Activated naive CD8-positive, alpha-beta T cell treated with anti-CD3 and anti-CD28 coated beads, Interleukin-2, amount 50 U/mL, for 24 hours (primary cell): ENCODE measurements at regions not wholly inside any gene's neighbourhood (a gene's known extent, or its start where the extent isn't known, plus 50 kb on each side); places are given as distances from the start of the nearest gene placed in this dataset.
A peak's percentile ranks its signal among the peaks of the same experiment; 100 is the strongest.

Experiments
- ATAC-seq: fragments of 150-1000 bp; cut with Tn5 transposase; one replicate; pipeline ENCODE4 v1.10.0; 2021
- DNase-seq: peaks from one replicate; pipeline ENCODE4 v3.0.0; 2021
- H3K27ac Mint-ChIP-seq: one replicate; pipeline ENCODE4 v1.8.0; 2021; ENCODE audit warnings: mild to moderate bottlenecking, mixed read lengths
- H3K27me3 Mint-ChIP-seq: one replicate; pipeline ENCODE4 v1.8.0; 2021; ENCODE audit warnings: mixed read lengths
- H3K36me3 Mint-ChIP-seq: one replicate; pipeline ENCODE4 v1.8.0; 2021; ENCODE audit warnings: low read depth, mixed read lengths
- H3K4me1 Mint-ChIP-seq: one replicate; pipeline ENCODE4 v1.8.0; 2021; ENCODE audit warnings: mixed read lengths
- H3K4me3 Mint-ChIP-seq: one replicate; pipeline ENCODE4 v1.8.0; 2021; ENCODE audit warnings: mild to moderate bottlenecking, moderate library complexity, mixed read lengths
- H3K9me3 Mint-ChIP-seq: one replicate; pipeline ENCODE4 v1.8.0; 2021; ENCODE audit warnings: mixed read lengths

GRCh38 chr2:118186110-118186857 is 98.0 kb downstream of the INSIG2 start:
- peak; percentile 89 for DNase-seq
- peak; percentile 87 for ATAC-seq
- H3K9me3 Mint-ChIP-seq: peaks cover 3% of the 10 kb centered on the region
- H3K36me3 Mint-ChIP-seq: peaks cover 2% of the 10 kb centered on the region
- peak overlapping the region; percentile 94 for H3K27ac Mint-ChIP-seq
- peaks cover 33% of the 10 kb centered on the region for H3K4me1 Mint-ChIP-seq
- peaks cover 4% of the 10 kb centered on the region for H3K27me3 Mint-ChIP-seq
- peak overlapping the region; percentile 90 for H3K4me3 Mint-ChIP-seq

GRCh38 chr2:118185210-118186109 is 97.2 kb downstream of the INSIG2 start:
- Mint-ChIP-seq H3K9me3 (peaks cover 3% of the 10 kb centered on the region), H3K27me3 (peaks cover 4% of the 10 kb centered on the region), H3K4me1 (peaks cover 33% of the 10 kb centered on the region), H3K27ac (peak overlapping the region; percentile 94), H3K4me3 (peak overlapping the region; percentile 90), H3K36me3 (peaks cover 2% of the 10 kb centered on the region)
- peak; percentile 73 for ATAC-seq
- peak; percentile 68 for DNase-seq

- ATAC-seq (no peak), DNase-seq (no peak)
- no peak overlapping the region for H3K4me3 Mint-ChIP-seq
- peaks cover 3% of the 10 kb centered on the region for H3K9me3 Mint-ChIP-seq
- H3K27me3 Mint-ChIP-seq: no peaks in the 10 kb centered on the region
- H3K36me3 Mint-ChIP-seq: peaks cover 2% of the 10 kb centered on the region
- H3K4me1 Mint-ChIP-seq: peaks cover 31% of the 10 kb centered on the region
- H3K27ac Mint-ChIP-seq: no peak overlapping the region
These were observed 95.1 kb downstream of the INSIG2 start for GRCh38 chr2:118183381-118183780.

DNA sequence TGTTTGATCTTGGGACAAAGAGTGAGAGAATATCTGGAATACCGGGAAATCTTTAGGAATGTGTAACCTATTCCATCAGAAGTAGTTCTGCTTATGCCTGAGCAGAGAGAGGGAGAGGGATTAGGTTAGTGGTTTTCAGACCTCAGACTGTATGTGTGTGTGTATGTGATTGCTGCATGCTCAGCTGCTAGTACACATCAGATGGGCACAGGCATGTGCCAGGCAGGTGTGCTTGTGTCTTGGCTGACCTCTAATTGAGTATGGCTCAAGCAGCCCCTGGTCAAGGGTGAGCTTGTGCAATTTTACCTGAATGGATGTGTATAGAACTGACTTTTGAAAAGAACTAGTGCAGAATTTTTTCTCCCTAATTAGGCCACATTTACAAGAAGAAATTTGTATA is 91.2 kb downstream of the INSIG2 start:
- peaks cover 27% of the 10 kb centered on the region for H3K4me1 Mint-ChIP-seq
- ATAC-seq: no peak
- DNase-seq: no peak
- H3K27ac Mint-ChIP-seq: no peak overlapping the region
- H3K4me3 Mint-ChIP-seq: no peak overlapping the region
- H3K36me3 Mint-ChIP-seq: no peaks in the 10 kb centered on the region
- peaks cover 13% of the 10 kb centered on the region for H3K27me3 Mint-ChIP-seq
- H3K9me3 Mint-ChIP-seq: no peaks in the 10 kb centered on the region

DNA sequence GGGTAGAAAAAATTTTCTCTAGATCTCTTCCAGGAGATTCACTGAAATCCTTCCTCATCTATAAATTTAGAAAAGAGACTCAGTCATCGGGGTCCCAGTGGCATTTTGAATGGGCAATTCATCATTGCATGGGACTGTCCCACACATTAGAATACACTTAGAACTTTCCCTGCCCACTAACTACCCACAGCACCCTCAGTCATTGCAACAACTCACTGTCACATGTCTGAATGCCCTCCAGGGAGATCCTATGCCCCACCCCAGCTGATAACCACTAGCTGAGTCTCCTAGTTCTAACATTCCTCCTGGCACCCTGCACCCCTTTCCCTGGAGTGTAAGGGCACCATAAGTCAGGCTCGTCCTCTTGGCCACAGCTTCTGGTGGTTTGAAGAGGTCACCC is 89.6 kb downstream of the INSIG2 start:
- H3K4me3 Mint-ChIP-seq: peak overlapping the region; percentile 33
- no peaks in the 10 kb centered on the region for H3K36me3 Mint-ChIP-seq
- H3K9me3 Mint-ChIP-seq: no peaks in the 10 kb centered on the region
- peak overlapping the region; percentile 81 for H3K27ac Mint-ChIP-seq
- peaks cover 27% of the 10 kb centered on the region for H3K4me1 Mint-ChIP-seq
- peaks cover 13% of the 10 kb centered on the region for H3K27me3 Mint-ChIP-seq
- ATAC-seq (peak; percentile 64), DNase-seq (peak; percentile 10)

GRCh38 chr2:118177318-118177717 is 89.0 kb downstream of the INSIG2 start:
- Mint-ChIP-seq H3K9me3 (no peaks in the 10 kb centered on the region), H3K36me3 (no peaks in the 10 kb centered on the region), H3K4me3 (peak overlapping the region; percentile 33), H3K4me1 (peaks cover 27% of the 10 kb centered on the region), H3K27me3 (peaks cover 13% of the 10 kb centered on the region), H3K27ac (peak overlapping the region; percentile 81)
- ATAC-seq (peak; percentile 87), DNase-seq (peak; percentile 42)

DNA sequence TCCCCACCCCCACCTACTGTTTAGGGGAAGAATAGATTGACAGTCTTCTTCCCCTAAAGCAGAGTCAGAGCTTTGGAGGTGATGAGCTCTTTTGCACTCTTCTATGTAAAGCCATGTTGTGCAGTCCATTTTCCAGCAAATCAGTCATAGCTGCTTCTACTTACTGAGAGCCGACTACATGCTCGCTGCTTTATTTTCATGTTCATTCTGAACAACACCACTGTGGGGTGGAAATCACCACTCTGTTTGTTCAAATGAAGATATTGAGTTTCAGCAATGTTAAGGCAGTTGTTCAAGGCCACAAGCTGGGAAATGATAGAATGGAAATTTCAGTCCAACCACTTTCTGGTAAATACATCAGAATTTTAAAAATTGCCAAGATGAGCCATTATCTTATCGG is 88.3 kb downstream of the INSIG2 start:
- DNase-seq (no peak), ATAC-seq (peak; percentile 38)
- Mint-ChIP-seq H3K27me3 (peaks cover 13% of the 10 kb centered on the region), H3K27ac (peak overlapping the region; percentile 81), H3K36me3 (no peaks in the 10 kb centered on the region), H3K4me1 (peaks cover 27% of the 10 kb centered on the region), H3K9me3 (no peaks in the 10 kb centered on the region), H3K4me3 (peak overlapping the region; percentile 30)

GRCh38 chr2:118171546-118171945 is 83.3 kb downstream of the INSIG2 start:
- Mint-ChIP-seq H3K27me3 (peaks cover 9% of the 10 kb centered on the region), H3K4me3 (no peak overlapping the region), H3K36me3 (no peaks in the 10 kb centered on the region), H3K4me1 (peaks cover 7% of the 10 kb centered on the region), H3K27ac (no peak overlapping the region), H3K9me3 (no peaks in the 10 kb centered on the region)
- DNase-seq (no peak), ATAC-seq (no peak)

- no peak overlapping the region for H3K27ac Mint-ChIP-seq
These were observed 81.2 kb downstream of the INSIG2 start for GRCh38 chr2:118169359-118170005.

GRCh38 chr2:118168615-118169014 is 80.3 kb downstream of the INSIG2 start:
- Mint-ChIP-seq H3K9me3 (peaks cover 4% of the 10 kb centered on the region), H3K27ac (no peak overlapping the region)

More at GRCh38 chr2:118169359-118170005, 81.2 kb downstream of the INSIG2 start:
- peak; percentile 76 for ATAC-seq
- DNase-seq: peak; percentile 26
- Mint-ChIP-seq H3K4me3 (no peak overlapping the region), H3K36me3 (no peaks in the 10 kb centered on the region), H3K27me3 (no peaks in the 10 kb centered on the region), H3K9me3 (peaks cover 4% of the 10 kb centered on the region), H3K4me1 (no peaks in the 10 kb centered on the region)

GRCh38 chr2:118167026-118167425 is 78.8 kb downstream of the INSIG2 start:
- Mint-ChIP-seq H3K4me1 (peaks cover 3% of the 10 kb centered on the region), H3K36me3 (no peaks in the 10 kb centered on the region), H3K9me3 (peaks cover 4% of the 10 kb centered on the region), H3K27me3 (peaks cover 5% of the 10 kb centered on the region), H3K27ac (no peak overlapping the region), H3K4me3 (no peak overlapping the region)
- DNase-seq (no peak), ATAC-seq (no peak)

More at GRCh38 chr2:118168615-118169014, 80.3 kb downstream of the INSIG2 start:
- DNase-seq (no peak), ATAC-seq (no peak)
- H3K4me1 Mint-ChIP-seq: peaks cover 3% of the 10 kb centered on the region
- no peaks in the 10 kb centered on the region for H3K27me3 Mint-ChIP-seq
- no peak overlapping the region for H3K4me3 Mint-ChIP-seq
- no peaks in the 10 kb centered on the region for H3K36me3 Mint-ChIP-seq

- Mint-ChIP-seq H3K27ac (no peak overlapping the region), H3K4me1 (peaks cover 3% of the 10 kb centered on the region), H3K27me3 (peaks cover 12% of the 10 kb centered on the region), H3K4me3 (no peak overlapping the region), H3K36me3 (no peaks in the 10 kb centered on the region), H3K9me3 (peaks cover 4% of the 10 kb centered on the region)
- DNase-seq: no peak
- ATAC-seq: no peak
These were observed 78.0 kb downstream of the INSIG2 start for GRCh38 chr2:118166242-118166641.

GRCh38 chr2:118165595-118165994 is 77.3 kb downstream of the INSIG2 start:
- peaks cover 16% of the 10 kb centered on the region for H3K27me3 Mint-ChIP-seq
- H3K36me3 Mint-ChIP-seq: no peaks in the 10 kb centered on the region
- H3K4me1 Mint-ChIP-seq: peaks cover 3% of the 10 kb centered on the region
- no peak overlapping the region for H3K27ac Mint-ChIP-seq
- ATAC-seq: no peak
- peaks cover 4% of the 10 kb centered on the region for H3K9me3 Mint-ChIP-seq
- no peak for DNase-seq
- no peak overlapping the region for H3K4me3 Mint-ChIP-seq
